Gastroesophageal sphincter (tissue), 4 donors: ENCODE measurements at regions not wholly inside any gene's neighbourhood (a gene's known extent, or its start where the extent isn't known, plus 50 kb on each side); places are given as distances from the start of the nearest gene placed in this dataset.

Experiments used
- ATAC-seq: fragments of 150-250 bp; one replicate; pipeline ENCODE4 v1.9.1; 2016; ENCODE audit warnings: mild to moderate bottlenecking, moderate library complexity
- H3K27ac ChIP-seq, 4 donors: fragments of 200-600 bp; sonication (generic) in 3 of 4; 1 replicate in 3 of 4; 2 replicates in 1 of 4; pipeline ENCODE4 v1.5.1; 2016 to 2019
- H3K27me3 ChIP-seq: fragments of 200-600 bp; sonication (generic); one replicate; pipeline ENCODE4 v1.5.1; 2019
- H3K36me3 ChIP-seq, 2 donors: fragments of 200-600 bp; sonication (generic); one replicate each; pipeline ENCODE4 v1.5.1; 2019; ENCODE audit warnings: control low read depth in 1 of 2
- H3K4me1 ChIP-seq, 3 donors: fragments of 200-600 bp; sonication (generic); 1 replicate in 2 of 3; 2 replicates in 1 of 3; pipeline ENCODE4 v1.5.1; 2016 to 2019; ENCODE audit warnings: control low read depth in 2 of 3
- H3K4me3 ChIP-seq, 2 donors: fragments of 200-600 bp; sonication (generic); one replicate each; pipeline ENCODE4 v1.5.1; 2019; ENCODE audit warnings: mild to moderate bottlenecking in 1 of 2, moderate library complexity in 1 of 2
- H3K9me3 ChIP-seq, 3 donors: fragments of 200-600 bp; sonication (generic); one replicate each; pipeline ENCODE4 v1.5.1; 2017 to 2019; ENCODE audit warnings: control low read depth in 2 of 3
- EP300 ChIP-seq: sonication (generic); formaldehyde crosslinking; IDR thresholded peaks from one replicate; pipeline ENCODE4 v1.6.1; 2017; ENCODE audit warnings: antibody characterized with exemption, mild to moderate bottlenecking
- POLR2A ChIP-seq, 2 donors: fragments of 450-650 bp; IDR thresholded peaks; one replicate each; pipeline ENCODE4 v1.6.1; 2017; ENCODE audit warnings: antibody characterized with exemption in 2 of 2, mild to moderate bottlenecking in 2 of 2, moderate library complexity in 1 of 2
- POLR2AphosphoS5 ChIP-seq: sonication (generic); formaldehyde crosslinking; IDR thresholded peaks from one replicate; pipeline ENCODE4 v1.6.1; 2017; ENCODE audit warnings: antibody characterized with exemption
- WGBS, 2 donors: methylation state at CpG; one replicate each; pipeline ENCODE4 v1.1.5; 2018; ENCODE audit warnings: low coverage in 1 of 2; 5-methylcytosine and 5-hydroxymethylcytosine counted together
- TF ChIP-seq, protein P1 (sequence below), 4 experiments: fragments of 200-600 bp in 2 of 4; fragments of 450-650 bp in 2 of 4; sonication (generic) in 1 of 4; IDR thresholded peaks; one replicate each; pipeline ENCODE4 v1.5.1; 2017 to 2019; ENCODE audit warnings: antibody characterized with exemption in 4 of 4, mild to moderate bottlenecking in 2 of 4, moderate library complexity in 2 of 4

GRCh38 chr6:22041797-22042480, 254.9 kb downstream of the PRL start:
- no peaks in the 10 kb centered on the region for H3K27me3 ChIP-seq
- no peaks in the 10 kb centered on the region for H3K36me3 ChIP-seq
- peak overlapping the region in 1 of 4 donors; percentile 64 for H3K27ac ChIP-seq
- H3K9me3 ChIP-seq = peaks cover 0 to 17% (median 0%) of the 10 kb centered on the region in 3 donors
- TF ChIP-seq, protein P1, sequence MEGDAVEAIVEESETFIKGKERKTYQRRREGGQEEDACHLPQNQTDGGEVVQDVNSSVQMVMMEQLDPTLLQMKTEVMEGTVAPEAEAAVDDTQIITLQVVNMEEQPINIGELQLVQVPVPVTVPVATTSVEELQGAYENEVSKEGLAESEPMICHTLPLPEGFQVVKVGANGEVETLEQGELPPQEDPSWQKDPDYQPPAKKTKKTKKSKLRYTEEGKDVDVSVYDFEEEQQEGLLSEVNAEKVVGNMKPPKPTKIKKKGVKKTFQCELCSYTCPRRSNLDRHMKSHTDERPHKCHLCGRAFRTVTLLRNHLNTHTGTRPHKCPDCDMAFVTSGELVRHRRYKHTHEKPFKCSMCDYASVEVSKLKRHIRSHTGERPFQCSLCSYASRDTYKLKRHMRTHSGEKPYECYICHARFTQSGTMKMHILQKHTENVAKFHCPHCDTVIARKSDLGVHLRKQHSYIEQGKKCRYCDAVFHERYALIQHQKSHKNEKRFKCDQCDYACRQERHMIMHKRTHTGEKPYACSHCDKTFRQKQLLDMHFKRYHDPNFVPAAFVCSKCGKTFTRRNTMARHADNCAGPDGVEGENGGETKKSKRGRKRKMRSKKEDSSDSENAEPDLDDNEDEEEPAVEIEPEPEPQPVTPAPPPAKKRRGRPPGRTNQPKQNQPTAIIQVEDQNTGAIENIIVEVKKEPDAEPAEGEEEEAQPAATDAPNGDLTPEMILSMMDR (IDR thresholded peaks at IDR 0.05) = no peak
- TF ChIP-seq EP300 (no peak), POLR2AphosphoS5 (no peak), POLR2A (IDR thresholded peaks at IDR 0.05) (no peak)
- H3K4me1 ChIP-seq = peaks cover 6 to 15% (median 11%) of the 10 kb centered on the region in 3 donors
- H3K4me3 ChIP-seq = no peak overlapping the region
- no peak for ATAC-seq
- 38 to 54% methylated on average over 2 of the region's 3 CpGs for WGBS, 2 donors

DNA sequence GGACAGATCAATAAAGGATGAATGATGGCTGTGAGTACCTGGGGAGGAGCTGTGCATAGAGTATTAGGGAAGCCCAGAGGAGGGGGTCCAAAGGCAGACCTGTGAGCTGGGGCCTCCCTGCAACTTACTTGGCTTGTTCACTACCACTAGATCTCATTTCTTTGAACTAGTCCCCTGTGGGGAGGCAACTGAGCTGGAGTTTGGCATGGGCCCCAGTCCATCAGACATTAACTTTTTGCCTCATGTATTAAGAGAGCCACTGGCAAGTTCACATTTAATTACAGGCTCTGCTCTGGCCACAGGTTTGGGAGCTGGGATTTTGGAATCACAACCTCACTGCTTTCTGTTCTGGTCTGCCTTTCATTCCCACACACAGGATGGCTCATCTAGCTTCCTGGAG, 254.1 kb downstream of the PRL start:
- peak overlapping the region; percentile 14 to 64 (median 42) for H3K27ac ChIP-seq
- peaks cover 0 to 17% (median 0%) of the 10 kb centered on the region in 3 donors for H3K9me3 ChIP-seq
- H3K4me3 ChIP-seq = no peak overlapping the region
- H3K36me3 ChIP-seq = no peaks in the 10 kb centered on the region
- ATAC-seq = peak; percentile 34
- no peaks in the 10 kb centered on the region for H3K27me3 ChIP-seq
- TF ChIP-seq POLR2A (IDR thresholded peaks at IDR 0.05) (no peak), POLR2AphosphoS5 (no peak), EP300 (no peak)
- TF ChIP-seq, protein P1 (IDR thresholded peaks at IDR 0.05) = no peak
- H3K4me1 ChIP-seq = peaks cover 6 to 15% (median 11%) of the 10 kb centered on the region in 3 donors

GRCh38 chr6:22043284-22043962, 253.4 kb downstream of the PRL start:
- Histone ChIP-seq H3K4me3 (peak overlapping the region in 1 of 2 donors; percentile 19), H3K27me3 (no peaks in the 10 kb centered on the region), H3K9me3 (peaks cover 0 to 17% (median 0%) of the 10 kb centered on the region in 3 donors), H3K27ac (peak overlapping the region; percentile 14 to 64 (median 42)), H3K4me1 (peaks cover 6 to 15% (median 11%) of the 10 kb centered on the region in 3 donors), H3K36me3 (no peaks in the 10 kb centered on the region)
- peak; percentile 53 for ATAC-seq
- TF ChIP-seq POLR2AphosphoS5 (no peak), POLR2A (IDR thresholded peaks at IDR 0.05) (no peak), EP300 (no peak)
- TF ChIP-seq, protein P1 (IDR thresholded peaks at IDR 0.05) = no peak
- 38 to 45% methylated on average over 6 to 7 of the region's 7 CpGs for WGBS, 2 donors

DNA sequence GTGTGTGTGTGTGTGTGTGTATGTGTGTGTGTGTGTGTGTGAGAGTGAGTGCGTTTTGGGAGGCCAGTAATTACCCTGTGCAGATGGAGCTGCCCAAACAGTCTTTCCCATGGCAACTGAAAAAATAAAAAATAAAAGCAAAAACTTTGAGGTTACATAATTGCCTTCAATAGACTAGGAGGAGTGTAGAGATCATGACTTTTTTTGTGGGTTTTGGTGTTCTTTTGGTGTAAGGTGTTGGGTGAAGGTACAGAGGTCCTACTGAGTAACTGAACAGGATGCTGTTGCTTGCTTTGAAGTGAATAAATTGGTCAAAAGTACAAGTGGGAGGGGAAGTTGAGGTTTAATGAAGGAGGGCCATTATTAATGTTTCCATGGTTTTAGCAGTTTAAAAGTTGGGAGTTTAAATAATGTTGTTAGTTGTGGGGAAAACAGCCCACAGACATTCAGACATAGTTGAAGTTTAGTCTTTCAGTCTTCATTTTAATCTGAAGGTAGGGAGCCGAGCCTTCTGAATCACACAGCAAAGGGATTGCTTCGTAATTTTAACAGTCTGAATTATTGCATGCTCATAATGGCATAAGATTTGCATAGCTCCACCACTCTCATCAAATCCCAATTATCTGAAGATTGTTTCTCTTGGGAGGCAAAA, 251.4 kb downstream of the PRL start:
- Histone ChIP-seq H3K4me3 (no peak overlapping the region), H3K4me1 (peaks cover 6 to 15% (median 11%) of the 10 kb centered on the region in 3 donors), H3K27me3 (no peaks in the 10 kb centered on the region), H3K36me3 (no peaks in the 10 kb centered on the region), H3K27ac (no peak overlapping the region), H3K9me3 (peaks cover 0 to 8% (median 0%) of the 10 kb centered on the region in 3 donors)
- ATAC-seq = no peak
- 77 to 100% methylated on average over 2 to 3 of the region's 3 CpGs for WGBS, 2 donors
- TF ChIP-seq POLR2AphosphoS5 (no peak), POLR2A (IDR thresholded peaks at IDR 0.05) (no peak), EP300 (no peak)
- TF ChIP-seq, protein P1 (IDR thresholded peaks at IDR 0.05) = no peak
